CD14-positive monocyte (primary cell): ENCODE measurements at regions not wholly inside any gene's neighbourhood (a gene's known extent, or its start where the extent isn't known, plus 50 kb on each side); places are given as distances from the start of the nearest gene placed in this dataset.
"Not testable (repeated sequence)": the region's sequence is repeated elsewhere in the genome, so short reads cannot be mapped to it uniquely, and the experiment has no call there.

Experiments
- DNase-seq, 3 donors: peaks; one replicate each; pipeline ENCODE4 v3.0.0-alpha.2; 2011 to 2022
- H2AFZ ChIP-seq: 2 replicates; pipeline ENCODE4 v1.6.0; 2012; ENCODE audit warnings: mild to moderate bottlenecking, low read depth, low read length, inconsistent platforms; ENCODE audit not compliant: insufficient read depth, poor library complexity, severe bottlenecking
- H3K27ac ChIP-seq, 2 donors: 1 replicate in 1 of 2; 2 replicates in 1 of 2; pipeline ENCODE4 v1.5.1; 2012 to 2013; ENCODE audit warnings: low read length in 2 of 2, control low read depth in 1 of 2, inconsistent platforms in 1 of 2, low read depth in 1 of 2, mild to moderate bottlenecking in 1 of 2
- H3K27me3 ChIP-seq, 2 donors: one replicate each; pipeline versions ENCODE4 v1.6.0 to v1.6.1; 2011 to 2013; ENCODE audit warnings: low read length in 2 of 2; ENCODE audit not compliant: control insufficient read depth in 2 of 2, insufficient read depth in 2 of 2
- H3K36me3 ChIP-seq, 2 donors: replicated peaks in 1 of 2; 1 replicate in 1 of 2; 2 replicates in 1 of 2; pipeline versions ENCODE4 v1.5.1 to v1.6.1; 2012 to 2013; ENCODE audit warnings: low read length in 2 of 2, control low read depth in 1 of 2, inconsistent platforms in 1 of 2, mild to moderate bottlenecking in 1 of 2; ENCODE audit not compliant: insufficient read depth in 2 of 2, control insufficient read depth in 1 of 2
- H3K4me1 ChIP-seq, 2 donors: 1 replicate in 1 of 2; 2 replicates in 1 of 2; pipeline versions ENCODE4 v1.5.1 to v1.6.1; 2012 to 2013; ENCODE audit warnings: low read length in 2 of 2, control low read depth in 1 of 2, inconsistent platforms in 1 of 2, mild to moderate bottlenecking in 1 of 2, moderate library complexity in 1 of 2; ENCODE audit not compliant: insufficient read depth in 2 of 2, control insufficient read depth in 1 of 2
- H3K4me2 ChIP-seq: replicated peaks from 2 replicates; pipeline ENCODE3; 2012; ENCODE audit warnings: low read length, moderate library complexity, mild to moderate bottlenecking; ENCODE audit not compliant: poor library complexity, severe bottlenecking; ENCODE audit errors: extremely low read depth
- H3K4me3 ChIP-seq, 3 experiments: fragments of 200-600 bp in 1 of 3; sonication (generic) in 1 of 3; replicated peaks in 1 of 3; 1 replicate in 2 of 3; 2 replicates in 1 of 3; pipeline ENCODE4 v1.5.1; 2011 to 2013; ENCODE audit warnings: low read length in 3 of 3, mild to moderate bottlenecking in 3 of 3, control low read depth in 2 of 3, low read depth in 2 of 3, inconsistent platforms in 1 of 3, moderate library complexity in 1 of 3
- H3K79me2 ChIP-seq: 2 replicates; pipeline ENCODE4 v1.6.0; 2012; ENCODE audit warnings: mild to moderate bottlenecking, control low read depth, inconsistent platforms, low read length, moderate library complexity; ENCODE audit not compliant: insufficient read depth
- H3K9ac ChIP-seq: 2 replicates; pipeline ENCODE4 v1.6.0; 2017; ENCODE audit warnings: low read length, mild to moderate bottlenecking; ENCODE audit not compliant: insufficient read depth, poor library complexity, severe bottlenecking
- H3K9me3 ChIP-seq, 2 donors: replicated peaks in 1 of 2; 1 replicate in 1 of 2; 2 replicates in 1 of 2; pipeline versions ENCODE4 v1.5.1 to v1.6.1; 2012 to 2013; ENCODE audit warnings: low read length in 2 of 2, control low read depth in 1 of 2; ENCODE audit not compliant: control insufficient read depth in 1 of 2, insufficient read depth in 1 of 2
- H4K20me1 ChIP-seq: 2 replicates; pipeline ENCODE4 v1.6.0; 2012; ENCODE audit warnings: mild to moderate bottlenecking, low read length, control low read depth, moderate library complexity; ENCODE audit not compliant: insufficient read depth
- H3K27ac Mint-ChIP-seq, 7 donors: one replicate each; pipeline ENCODE4 v1.8.0; 2020; ENCODE audit warnings: mild to moderate bottlenecking in 7 of 7, mixed read lengths in 7 of 7, moderate library complexity in 6 of 7, inconsistent platforms in 2 of 7
- H3K27me3 Mint-ChIP-seq, 3 donors: one replicate each; pipeline ENCODE4 v1.8.0; 2021 to 2022; ENCODE audit warnings: low read depth in 3 of 3, mild to moderate bottlenecking in 3 of 3, mixed read lengths in 3 of 3, moderate library complexity in 3 of 3, inconsistent platforms in 1 of 3
- H3K36me3 Mint-ChIP-seq, 2 donors: one replicate each; pipeline ENCODE4 v1.8.0; 2020; ENCODE audit warnings: mixed read lengths in 2 of 2, inconsistent platforms in 1 of 2, mild to moderate bottlenecking in 1 of 2
- H3K4me1 Mint-ChIP-seq: one replicate; pipeline ENCODE4 v1.8.0; 2020; ENCODE audit warnings: mild to moderate bottlenecking, mixed read lengths
- H3K4me3 Mint-ChIP-seq, 2 donors: one replicate each; pipeline ENCODE4 v1.8.0; 2020; ENCODE audit warnings: mild to moderate bottlenecking in 2 of 2, mixed read lengths in 2 of 2, moderate library complexity in 1 of 2
- H3K9me3 Mint-ChIP-seq, 7 donors: one replicate each; pipeline ENCODE4 v1.8.0; 2020 to 2022; ENCODE audit warnings: mixed read lengths in 7 of 7, mild to moderate bottlenecking in 6 of 7, moderate library complexity in 6 of 7, inconsistent platforms in 2 of 7
- WGBS: methylation state at CpG from one replicate; pipeline ENCODE4 v1.1.5; 2013; ENCODE audit warnings: missing lambda C conversion rate; ENCODE audit not compliant: insufficient coverage; 5-methylcytosine and 5-hydroxymethylcytosine counted together
- intact Hi-C, 2 donors: fragments of 100-400 bp; cut with micrococcal nuclease; formaldehyde crosslinking; loops; one replicate each; pipeline versions ENCODE4 v1.15.0 to v1.15.1; 2023

GRCh38 chr22:10747227-10747626 lies 4780.8 kb upstream of the OR11H1 start:
- H2AFZ ChIP-seq, H3K79me2 ChIP-seq, H3K36me3 Mint-ChIP-seq, H3K9ac ChIP-seq, H3K27ac ChIP-seq, H3K4me3 ChIP-seq, H3K27me3 Mint-ChIP-seq, H3K4me1 Mint-ChIP-seq, H3K27me3 ChIP-seq, H3K4me3 Mint-ChIP-seq, H3K27ac Mint-ChIP-seq, H3K4me2 ChIP-seq, H4K20me1 ChIP-seq, DNase-seq, H3K36me3 ChIP-seq, intact Hi-C loops, H3K4me1 ChIP-seq: not testable (repeated sequence)
- 58% methylated on average over 2 of the region's 6 CpGs for WGBS
- peaks cover 20 to 49% (median 36%) of the 10 kb centered on the region in 7 donors for H3K9me3 Mint-ChIP-seq
- peaks cover 31 to 35% of the 10 kb centered on the region in 2 donors for H3K9me3 ChIP-seq

- H3K79me2 ChIP-seq, H3K4me1 Mint-ChIP-seq: not testable (repeated sequence)
- peaks cover 27 to 32% of the 10 kb centered on the region in 2 donors for H3K9me3 ChIP-seq
These were observed 4779.2 kb upstream of the OR11H1 start for GRCh38 chr22:10748751-10749150.

GRCh38 chr22:10749423-10749822 lies 4778.6 kb upstream of the OR11H1 start:
- H3K36me3 ChIP-seq, H3K4me3 ChIP-seq, H3K27me3 Mint-ChIP-seq, H4K20me1 ChIP-seq, H3K4me1 Mint-ChIP-seq, H3K4me1 ChIP-seq, H3K4me3 Mint-ChIP-seq, H3K79me2 ChIP-seq, H3K36me3 Mint-ChIP-seq, intact Hi-C loops, H3K27me3 ChIP-seq, DNase-seq, H2AFZ ChIP-seq, H3K4me2 ChIP-seq, H3K27ac Mint-ChIP-seq, H3K27ac ChIP-seq, H3K9ac ChIP-seq: not testable (repeated sequence)
- peaks cover 10 to 35% (median 28%) of the 10 kb centered on the region in 7 donors for H3K9me3 Mint-ChIP-seq
- 27% methylated on average over 1 of the region's 2 CpGs for WGBS
- H3K9me3 ChIP-seq = peaks cover 32% of the 10 kb centered on the region in 2 donors

More at GRCh38 chr22:10748751-10749150, 4779.2 kb upstream of the OR11H1 start:
- H3K36me3 Mint-ChIP-seq, H3K4me3 ChIP-seq, H3K27me3 ChIP-seq, DNase-seq, H3K27me3 Mint-ChIP-seq, H3K4me3 Mint-ChIP-seq, H3K27ac ChIP-seq, H2AFZ ChIP-seq, intact Hi-C loops, H3K4me2 ChIP-seq, H3K27ac Mint-ChIP-seq, H3K36me3 ChIP-seq, H3K4me1 ChIP-seq, H4K20me1 ChIP-seq, H3K9ac ChIP-seq: not testable (repeated sequence)
- H3K9me3 Mint-ChIP-seq = peaks cover 12 to 35% (median 30%) of the 10 kb centered on the region in 7 donors

GRCh38 chr22:10753566-10753965 lies 4774.4 kb upstream of the OR11H1 start:
- intact Hi-C loops, H3K27ac Mint-ChIP-seq, H3K36me3 ChIP-seq, H3K4me1 ChIP-seq, H3K4me3 Mint-ChIP-seq, H3K4me3 ChIP-seq, H3K36me3 Mint-ChIP-seq, H4K20me1 ChIP-seq, H2AFZ ChIP-seq, H3K4me2 ChIP-seq, H3K27ac ChIP-seq, DNase-seq, H3K27me3 Mint-ChIP-seq, H3K79me2 ChIP-seq, H3K4me1 Mint-ChIP-seq, H3K27me3 ChIP-seq, H3K9ac ChIP-seq: not testable (repeated sequence)
- no CpG with 5 or more reads among the region's 1 CpG for WGBS
- peaks cover 27 to 34% of the 10 kb centered on the region in 2 donors for H3K9me3 ChIP-seq
- peaks cover 5 to 35% (median 19%) of the 10 kb centered on the region in 7 donors for H3K9me3 Mint-ChIP-seq
